Ascending aorta (tissue), 2 donors: ENCODE measurements at regions not wholly inside any gene's neighbourhood (a gene's known extent, or its start where the extent isn't known, plus 50 kb on each side); places are given as distances from the start of the nearest gene placed in this dataset.

Experiments used
- DNase-seq, 2 donors: peaks; one replicate each; pipeline ENCODE4 v3.0.0-alpha.2; 2019; ENCODE audit warnings: low spot score in 2 of 2
- H3K27ac ChIP-seq, 2 donors: fragments of 200-600 bp; sonication (generic); one replicate each; pipeline ENCODE4 v1.5.1; 2016 to 2017; ENCODE audit warnings: mild to moderate bottlenecking in 1 of 2
- H3K27me3 ChIP-seq: fragments of 200-600 bp; sonication (generic); one replicate; pipeline ENCODE4 v1.5.1; 2017
- H3K36me3 ChIP-seq, 2 donors: fragments of 200-600 bp; sonication (generic); one replicate each; pipeline ENCODE4 v1.5.1; 2016
- H3K4me1 ChIP-seq, 2 donors: fragments of 200-600 bp; sonication (generic); one replicate each; pipeline ENCODE4 v1.5.1; 2016 to 2017; ENCODE audit warnings: mild to moderate bottlenecking in 1 of 2
- H3K4me3 ChIP-seq, 2 donors: fragments of 200-600 bp; sonication (generic); one replicate each; pipeline ENCODE4 v1.5.1; 2016 to 2017; ENCODE audit warnings: mild to moderate bottlenecking in 1 of 2
- H3K9me3 ChIP-seq, 2 donors: fragments of 200-600 bp; sonication (generic); one replicate each; pipeline ENCODE4 v1.5.1; 2016
- intact Hi-C: fragments of 100-400 bp; cut with DNase I; formaldehyde crosslinking; loops from one replicate; pipeline ENCODE4 v1.15.1; 2023
- TF ChIP-seq, protein P1 (sequence below), 3 experiments: fragments of 200-600 bp in 2 of 3; fragments of 450-650 bp in 1 of 3; sonication (generic) in 2 of 3; IDR thresholded peaks; one replicate each; pipeline ENCODE4 v1.5.1; 2016 to 2019; ENCODE audit warnings: antibody characterized with exemption in 3 of 3, mild to moderate bottlenecking in 1 of 3, moderate library complexity in 1 of 3

DNA sequence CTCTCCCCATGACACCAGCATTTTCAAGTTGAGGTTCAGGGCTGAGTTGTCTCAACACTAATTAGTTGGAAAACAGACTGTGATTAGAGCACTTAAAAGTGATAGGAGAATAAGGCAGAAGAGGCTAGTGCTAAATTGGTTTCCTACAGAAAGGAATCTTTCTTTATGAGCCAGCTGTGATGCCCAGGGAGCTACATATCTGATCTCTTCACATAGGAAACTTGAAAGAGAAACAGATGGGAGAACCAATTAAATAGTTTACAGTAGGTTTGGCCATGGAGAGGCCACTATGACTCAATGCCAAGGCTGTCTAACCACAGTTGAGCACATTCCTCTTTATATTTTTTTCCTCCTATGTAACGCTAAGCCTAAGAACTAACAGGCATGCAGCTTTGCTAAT lies 418.3 kb upstream of the CYRIA start:
- Histone ChIP-seq H3K9me3 (no peaks in the 10 kb centered on the region), H3K4me3 (no peak overlapping the region), H3K27ac (no peak overlapping the region), H3K27me3 (no peaks in the 10 kb centered on the region), H3K36me3 (no peaks in the 10 kb centered on the region), H3K4me1 (no peaks in the 10 kb centered on the region)
- TF ChIP-seq, protein P1, sequence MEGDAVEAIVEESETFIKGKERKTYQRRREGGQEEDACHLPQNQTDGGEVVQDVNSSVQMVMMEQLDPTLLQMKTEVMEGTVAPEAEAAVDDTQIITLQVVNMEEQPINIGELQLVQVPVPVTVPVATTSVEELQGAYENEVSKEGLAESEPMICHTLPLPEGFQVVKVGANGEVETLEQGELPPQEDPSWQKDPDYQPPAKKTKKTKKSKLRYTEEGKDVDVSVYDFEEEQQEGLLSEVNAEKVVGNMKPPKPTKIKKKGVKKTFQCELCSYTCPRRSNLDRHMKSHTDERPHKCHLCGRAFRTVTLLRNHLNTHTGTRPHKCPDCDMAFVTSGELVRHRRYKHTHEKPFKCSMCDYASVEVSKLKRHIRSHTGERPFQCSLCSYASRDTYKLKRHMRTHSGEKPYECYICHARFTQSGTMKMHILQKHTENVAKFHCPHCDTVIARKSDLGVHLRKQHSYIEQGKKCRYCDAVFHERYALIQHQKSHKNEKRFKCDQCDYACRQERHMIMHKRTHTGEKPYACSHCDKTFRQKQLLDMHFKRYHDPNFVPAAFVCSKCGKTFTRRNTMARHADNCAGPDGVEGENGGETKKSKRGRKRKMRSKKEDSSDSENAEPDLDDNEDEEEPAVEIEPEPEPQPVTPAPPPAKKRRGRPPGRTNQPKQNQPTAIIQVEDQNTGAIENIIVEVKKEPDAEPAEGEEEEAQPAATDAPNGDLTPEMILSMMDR (IDR thresholded peaks at IDR 0.05) = no peak
- DNase-seq = no peak
- intact Hi-C loops = no loop called here

DNA sequence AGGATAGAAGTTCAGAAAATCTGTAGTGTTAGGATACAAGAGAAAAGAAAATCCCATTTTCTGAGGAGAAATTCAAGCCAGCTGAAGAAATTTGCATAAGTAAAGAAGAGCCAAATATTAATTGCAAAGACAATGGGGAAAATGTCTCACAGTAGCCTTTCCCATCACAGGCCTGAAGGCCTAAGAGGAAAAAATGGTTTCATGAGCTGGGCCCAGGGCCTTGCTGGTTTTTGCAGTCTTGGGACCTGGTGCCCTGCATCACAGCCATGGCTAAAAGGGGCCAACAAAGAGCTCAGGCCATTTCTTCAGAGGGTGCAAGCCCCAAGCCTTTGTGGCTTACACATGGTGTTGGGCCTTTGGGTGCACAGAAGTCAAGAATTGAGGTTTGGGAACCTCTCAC lies 413.6 kb upstream of the CYRIA start:
- H3K4me3 ChIP-seq = no peak overlapping the region
- H3K4me1 ChIP-seq = no peaks in the 10 kb centered on the region
- intact Hi-C loops = no loop called here
- no peaks in the 10 kb centered on the region for H3K36me3 ChIP-seq
- no peak overlapping the region for H3K27ac ChIP-seq
- no peaks in the 10 kb centered on the region for H3K9me3 ChIP-seq
- TF ChIP-seq, protein P1 (IDR thresholded peaks at IDR 0.05) = no peak
- no peak for DNase-seq
- no peaks in the 10 kb centered on the region for H3K27me3 ChIP-seq

DNA sequence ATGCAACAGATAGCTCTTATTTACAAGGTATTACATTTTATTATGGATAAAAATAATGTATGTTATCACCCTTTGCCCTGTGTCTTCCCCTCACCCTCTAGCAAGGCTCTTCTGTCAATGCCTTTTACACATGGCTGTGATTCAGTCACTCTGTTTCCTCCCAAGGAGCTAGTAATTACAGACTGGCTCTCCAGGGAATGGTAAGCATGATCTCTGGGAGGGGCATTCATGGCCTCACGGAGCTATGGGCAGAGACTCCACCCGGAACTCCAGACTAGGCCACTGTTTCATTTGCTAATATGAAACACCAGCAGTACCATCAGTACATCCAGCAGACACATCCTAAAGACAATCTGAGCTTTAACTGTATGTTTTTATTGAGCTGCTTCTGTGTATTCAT lies 410.9 kb upstream of the CYRIA start:
- intact Hi-C loops = no loop called here
- Histone ChIP-seq H3K36me3 (no peaks in the 10 kb centered on the region), H3K9me3 (no peaks in the 10 kb centered on the region), H3K27ac (no peak overlapping the region), H3K27me3 (no peaks in the 10 kb centered on the region), H3K4me1 (no peaks in the 10 kb centered on the region), H3K4me3 (no peak overlapping the region)
- TF ChIP-seq, protein P1 (IDR thresholded peaks at IDR 0.05) = no peak
- DNase-seq = no peak

DNA sequence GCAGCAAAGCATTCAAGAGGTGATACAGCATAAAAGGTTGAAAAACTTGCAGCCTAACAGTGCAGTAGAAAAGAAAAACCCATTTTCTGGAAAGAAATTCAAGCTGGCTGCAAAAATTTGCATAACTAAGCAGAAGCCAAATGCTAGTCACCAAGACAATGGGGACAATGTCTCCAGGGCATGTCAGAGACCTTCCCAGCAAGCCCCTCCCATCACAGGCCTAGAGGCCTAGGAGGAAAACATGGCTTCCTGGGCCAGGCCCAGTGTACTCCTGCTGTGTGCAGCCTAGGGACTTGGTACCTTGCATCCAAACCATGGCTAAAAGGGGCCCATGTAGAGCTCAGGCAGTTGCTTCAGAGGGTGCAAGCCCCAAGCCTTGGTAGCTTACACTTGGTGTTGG lies 405.1 kb upstream of the CYRIA start:
- intact Hi-C loops = no loop called here

DNA sequence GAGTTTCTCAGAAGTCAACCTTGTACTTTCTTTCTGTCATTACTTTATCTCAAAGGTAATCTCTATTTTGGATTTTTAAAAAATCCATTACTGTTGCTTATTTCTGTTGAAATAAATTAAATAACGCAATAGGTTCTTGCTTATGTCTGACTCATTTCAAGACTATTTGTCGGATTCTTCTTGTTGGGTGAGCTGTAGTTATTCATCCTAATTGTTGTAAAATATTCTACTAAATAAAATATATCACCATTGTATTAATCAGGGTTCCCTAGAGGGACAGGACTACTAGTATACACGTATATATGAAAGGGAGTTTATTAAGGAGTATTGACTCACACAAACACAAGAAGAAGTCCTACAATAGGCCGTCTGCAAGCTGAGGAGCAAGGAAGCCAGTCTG lies 403.9 kb upstream of the CYRIA start:
- H3K36me3 ChIP-seq = no peaks in the 10 kb centered on the region
- H3K27ac ChIP-seq = no peak overlapping the region
- H3K9me3 ChIP-seq = no peaks in the 10 kb centered on the region
- H3K4me3 ChIP-seq = no peak overlapping the region
- TF ChIP-seq, protein P1 (IDR thresholded peaks at IDR 0.05) = no peak
- H3K27me3 ChIP-seq = no peaks in the 10 kb centered on the region
- DNase-seq = no peak
- intact Hi-C loops = no loop called here
- no peaks in the 10 kb centered on the region for H3K4me1 ChIP-seq

More for the DNA sequence above, 405.1 kb upstream of the CYRIA start:
- TF ChIP-seq, protein P1 (IDR thresholded peaks at IDR 0.05) = no peak
- Histone ChIP-seq H3K9me3 (no peaks in the 10 kb centered on the region), H3K4me3 (no peak overlapping the region), H3K27me3 (no peaks in the 10 kb centered on the region), H3K4me1 (no peaks in the 10 kb centered on the region), H3K27ac (no peak overlapping the region), H3K36me3 (no peaks in the 10 kb centered on the region)
- no peak for DNase-seq

DNA sequence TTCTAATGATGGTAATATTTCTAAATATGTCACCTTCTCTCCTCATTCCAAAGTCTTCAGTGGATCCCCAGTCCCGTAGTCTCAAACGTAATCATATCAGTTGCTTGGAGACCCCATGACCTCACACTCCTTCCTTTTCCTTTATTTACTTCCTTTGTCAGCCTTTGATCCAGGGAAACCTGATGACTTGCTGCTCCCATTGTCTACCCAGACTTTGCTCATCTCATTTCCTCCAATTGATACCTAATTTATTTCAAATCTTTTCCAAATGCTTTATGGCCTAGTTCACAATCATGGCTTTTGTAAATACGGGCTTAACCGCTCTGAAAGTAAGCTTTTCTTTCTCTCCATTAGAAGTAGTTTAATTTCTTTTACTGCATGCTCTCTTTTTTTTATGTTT lies 402.4 kb upstream of the CYRIA start:
- intact Hi-C loops = no loop called here
- H3K9me3 ChIP-seq = no peaks in the 10 kb centered on the region
- H3K4me1 ChIP-seq = no peaks in the 10 kb centered on the region
- no peaks in the 10 kb centered on the region for H3K27me3 ChIP-seq
- no peak overlapping the region for H3K27ac ChIP-seq
- no peak for DNase-seq
- H3K36me3 ChIP-seq = no peaks in the 10 kb centered on the region
- no peak overlapping the region for H3K4me3 ChIP-seq
- TF ChIP-seq, protein P1 (IDR thresholded peaks at IDR 0.05) = no peak
